ENCODE measurements at regions not wholly inside any gene's neighbourhood (a gene's known extent, or its start where the extent isn't known, plus 50 kb on each side); places are given as distances from the start of the nearest gene placed in this dataset.

- in situ Hi-C loops (cut with MboI) (no loop called here), intact Hi-C loops (cut with micrococcal nuclease; ENCODE audit: unreplicated experiment) (loop anchor here (5.0 kb wide), 1 partner anchor 114 kb away; no protein-coding TSS in a partner anchor)
- Histone ChIP-seq H2AFZ (ENCODE audit: control insufficient read depth, low read depth, low read length) (peak overlapping the region; percentile 62), H3K4me3 (no peak overlapping the region), H3K4me2 (ENCODE audit: control insufficient read depth, insufficient read depth) (peak overlapping the region; percentile 58), H3K27me3 (replicated peaks in 1 of 2; ENCODE audit: control insufficient read depth in 2 of 2, insufficient read depth in 2 of 2, low read length in 1 of 2) (no peaks in the 10 kb centered on the region; a peak in 1 of 4 replicates), H3K9me3 (replicated peaks; ENCODE audit: control insufficient read depth, insufficient read depth, low read length) (no peaks in the 10 kb centered on the region), H4K20me1 (ENCODE audit: control insufficient read depth, insufficient read depth) (no peaks in the 10 kb centered on the region), H3K36me3 (ENCODE audit: control insufficient read depth in 2 of 2, insufficient read depth in 2 of 2, low read length in 1 of 2) (no peaks in the 10 kb centered on the region), H3K9ac (ENCODE audit: control insufficient read depth, insufficient read depth, low read length) (peak overlapping the region; percentile 10; the same call in 1 of the 2 replicates), H3K4me1 (ENCODE audit: control insufficient read depth, insufficient read depth, low read length) (peaks cover 23% of the 10 kb centered on the region), H3K79me2 (ENCODE audit: control insufficient read depth, insufficient read depth, low read length) (no peaks in the 10 kb centered on the region), H3K27ac (ENCODE audit: control insufficient read depth, insufficient read depth) (peak overlapping the region; percentile 74)
- peak; percentile 69 for DNase-seq (ENCODE audit: low read depth, low spot score)
- ChIA-PET SMC1A (ENCODE audit: uncharacterized antibody, unreplicated experiment) (interaction anchor here (0.6 to 3.2 kb wide), 23 partner anchors 9 to 481 kb away, joined by 3 to 22 read pairs (median 5); no protein-coding TSS in a partner anchor), CTCF (interaction anchor here (0.7 to 2.3 kb wide), 6 partner anchors 8 to 218 kb away, joined by 3 to 15 read pairs (median 4); no protein-coding TSS in a partner anchor), POLR2A (interaction anchor here (0.6 to 2.8 kb wide), 7 partner anchors 11 to 483 kb away, joined by 3 to 9 read pairs (median 4); no protein-coding TSS in a partner anchor), RAD21 (ENCODE audit: unreplicated experiment) (interaction anchor here (0.7 to 3.8 kb wide), 18 partner anchors 9 to 284 kb away, joined by 3 to 41 read pairs (median 3); no protein-coding TSS in a partner anchor)
- no TSS peak for BruUV-seq (replicated peaks)
- FAIRE-seq: peak; percentile 68
- 28% methylated on average over 9 of the region's 10 CpGs for WGBS (ENCODE audit: insufficient coverage, insufficient replicate concordance, low lambda C conversion rate, missing lambda C conversion rate)
- ATAC-seq: peak; percentile 97
- TF ChIP-seq FOS (IDR thresholded peaks at IDR 0.05; ENCODE audit: borderline replicate concordance, extremely low read depth, insufficient read length) (no peak), SMC3 (IDR thresholded peaks at IDR 0.05; ENCODE audit: borderline replicate concordance, low read length) (no peak), CHD4 (IDR thresholded peaks at IDR 0.05) (no peak), ZNF622 (IDR thresholded peaks at IDR 0.05) (no peak), DPF2 (IDR thresholded peaks at IDR 0.05) (peak; percentile 94), CEBPZ (IDR thresholded peaks at IDR 0.05; ENCODE audit: low read depth, low read length) (no peak), ASH2L (IDR thresholded peaks at IDR 0.05; ENCODE audit: borderline replicate concordance, low read depth) (no peak)
- TF ChIP-seq, protein P1, sequence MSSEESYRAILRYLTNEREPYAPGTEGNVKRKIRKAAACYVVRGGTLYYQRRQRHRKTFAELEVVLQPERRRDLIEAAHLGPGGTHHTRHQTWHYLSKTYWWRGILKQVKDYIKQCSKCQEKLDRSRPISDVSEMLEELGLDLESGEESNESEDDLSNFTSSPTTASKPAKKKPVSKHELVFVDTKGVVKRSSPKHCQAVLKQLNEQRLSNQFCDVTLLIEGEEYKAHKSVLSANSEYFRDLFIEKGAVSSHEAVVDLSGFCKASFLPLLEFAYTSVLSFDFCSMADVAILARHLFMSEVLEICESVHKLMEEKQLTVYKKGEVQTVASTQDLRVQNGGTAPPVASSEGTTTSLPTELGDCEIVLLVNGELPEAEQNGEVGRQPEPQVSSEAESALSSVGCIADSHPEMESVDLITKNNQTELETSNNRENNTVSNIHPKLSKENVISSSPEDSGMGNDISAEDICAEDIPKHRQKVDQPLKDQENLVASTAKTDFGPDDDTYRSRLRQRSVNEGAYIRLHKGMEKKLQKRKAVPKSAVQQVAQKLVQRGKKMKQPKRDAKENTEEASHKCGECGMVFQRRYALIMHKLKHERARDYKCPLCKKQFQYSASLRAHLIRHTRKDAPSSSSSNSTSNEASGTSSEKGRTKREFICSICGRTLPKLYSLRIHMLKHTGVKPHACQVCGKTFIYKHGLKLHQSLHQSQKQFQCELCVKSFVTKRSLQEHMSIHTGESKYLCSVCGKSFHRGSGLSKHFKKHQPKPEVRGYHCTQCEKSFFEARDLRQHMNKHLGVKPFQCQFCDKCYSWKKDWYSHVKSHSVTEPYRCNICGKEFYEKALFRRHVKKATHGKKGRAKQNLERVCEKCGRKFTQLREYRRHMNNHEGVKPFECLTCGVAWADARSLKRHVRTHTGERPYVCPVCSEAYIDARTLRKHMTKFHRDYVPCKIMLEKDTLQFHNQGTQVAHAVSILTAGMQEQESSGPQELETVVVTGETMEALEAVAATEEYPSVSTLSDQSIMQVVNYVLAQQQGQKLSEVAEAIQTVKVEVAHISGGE (CRISPR knock-in tag; IDR thresholded peaks at IDR 0.05): no peak
- TF ChIP-seq, protein P2, sequence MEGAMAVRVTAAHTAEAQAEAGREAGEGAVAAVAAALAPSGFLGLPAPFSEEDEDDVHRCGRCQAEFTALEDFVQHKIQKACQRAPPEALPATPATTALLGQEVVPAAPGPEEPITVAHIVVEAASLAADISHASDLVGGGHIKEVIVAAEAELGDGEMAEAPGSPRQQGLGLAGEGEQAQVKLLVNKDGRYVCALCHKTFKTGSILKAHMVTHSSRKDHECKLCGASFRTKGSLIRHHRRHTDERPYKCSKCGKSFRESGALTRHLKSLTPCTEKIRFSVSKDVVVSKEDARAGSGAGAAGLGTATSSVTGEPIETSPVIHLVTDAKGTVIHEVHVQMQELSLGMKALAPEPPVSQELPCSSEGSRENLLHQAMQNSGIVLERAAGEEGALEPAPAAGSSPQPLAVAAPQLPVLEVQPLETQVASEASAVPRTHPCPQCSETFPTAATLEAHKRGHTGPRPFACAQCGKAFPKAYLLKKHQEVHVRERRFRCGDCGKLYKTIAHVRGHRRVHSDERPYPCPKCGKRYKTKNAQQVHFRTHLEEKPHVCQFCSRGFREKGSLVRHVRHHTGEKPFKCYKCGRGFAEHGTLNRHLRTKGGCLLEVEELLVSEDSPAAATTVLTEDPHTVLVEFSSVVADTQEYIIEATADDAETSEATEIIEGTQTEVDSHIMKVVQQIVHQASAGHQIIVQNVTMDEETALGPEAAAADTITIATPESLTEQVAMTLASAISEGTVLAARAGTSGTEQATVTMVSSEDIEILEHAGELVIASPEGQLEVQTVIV (IDR thresholded peaks at IDR 0.05; ENCODE audit: borderline replicate concordance, partially characterized antibody): no peak
Measured at GRCh38 chr9:89815903-89816573, 211.2 kb downstream of the GADD45G start.
